Kasumi-1 (cell line): ENCODE measurements at regions not wholly inside any gene's neighbourhood (a gene's known extent, or its start where the extent isn't known, plus 50 kb on each side); places are given as distances from the start of the nearest gene placed in this dataset.
"Not testable (repeated sequence)": the region's sequence is repeated elsewhere in the genome, so short reads cannot be mapped to it uniquely, and the experiment has no call there.

Experiments used
- DNase-seq, 2 experiments: peaks; one replicate each; lab custom pipeline; 2025; lab: John Stamatoyannopoulos, UW

GRCh38 chr11:101741479-101742175 is 157.8 kb upstream of the TRPC6 start:
- DNase-seq = no peak

GRCh38 chr11:101741061-101741460 is 157.3 kb upstream of the TRPC6 start:
- DNase-seq = no peak

DNA sequence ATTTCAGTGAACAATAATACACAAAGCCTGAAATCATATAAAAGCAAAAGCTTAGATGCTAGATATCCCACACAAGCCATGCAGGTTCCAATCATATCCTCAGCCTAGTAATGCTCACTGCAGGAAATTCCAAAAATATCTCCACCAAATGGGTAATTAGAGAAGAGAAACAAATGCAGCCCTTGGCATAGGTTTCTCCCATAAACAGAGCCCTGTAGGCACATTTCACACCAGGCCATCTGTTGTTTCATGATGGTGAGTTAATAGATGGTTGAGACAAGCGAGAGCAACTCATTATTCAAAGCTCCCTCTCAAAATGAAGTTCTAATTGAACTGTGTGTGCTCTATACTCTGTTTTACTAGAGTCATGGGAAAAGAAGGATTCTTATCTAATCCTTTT is 154.6 kb upstream of the TRPC6 start:
- no peak for DNase-seq

DNA sequence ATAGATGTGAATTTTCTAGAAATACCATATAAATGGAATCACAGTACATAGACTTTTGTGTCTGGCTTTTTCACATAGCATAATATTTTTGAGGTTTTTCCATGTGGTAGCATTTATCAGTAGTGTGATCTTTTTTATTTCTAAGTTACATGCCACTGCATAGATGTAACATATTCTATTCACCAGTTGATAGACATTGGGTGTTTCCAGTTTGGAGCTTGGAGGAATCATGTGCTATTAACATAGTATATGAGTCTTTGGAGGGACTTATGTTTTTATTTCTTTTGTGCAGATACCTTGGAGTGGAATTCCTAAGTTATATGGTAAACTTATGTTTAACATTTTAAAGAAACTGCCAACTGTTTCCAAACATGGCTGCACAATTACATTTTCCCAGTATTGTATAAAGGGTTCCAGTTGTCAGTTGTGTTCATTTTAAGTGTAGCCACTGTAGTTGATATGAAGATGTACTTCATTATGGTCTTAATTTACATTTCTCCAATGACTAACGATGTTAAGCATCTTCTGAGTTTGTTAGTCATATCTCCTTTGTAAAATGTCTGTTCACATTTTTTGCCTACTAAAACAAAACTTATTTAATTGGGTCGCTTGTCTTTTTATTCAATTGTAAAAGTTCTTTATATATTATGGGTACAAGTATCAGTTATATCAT is 145.7 kb upstream of the TRPC6 start:
- no peak for DNase-seq

DNA sequence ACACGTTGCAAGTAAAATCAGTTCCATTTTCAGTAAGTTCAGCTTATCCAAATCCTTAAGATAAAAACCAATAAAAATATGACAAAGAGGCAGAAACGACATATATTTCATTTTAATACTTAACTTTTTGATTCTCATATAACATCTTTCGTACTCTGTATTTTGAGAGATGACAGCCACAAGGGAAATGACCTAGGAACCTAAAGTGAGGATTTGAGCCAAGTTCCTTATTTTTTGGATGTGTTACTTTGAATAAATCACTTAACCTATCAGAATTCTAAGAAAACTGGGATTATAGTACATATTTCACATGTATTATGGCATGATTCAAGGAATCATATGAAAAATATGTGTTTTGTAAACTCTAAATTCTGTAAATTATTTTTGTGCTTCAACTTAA is 143.6 kb upstream of the TRPC6 start:
- DNase-seq = no peak

DNA sequence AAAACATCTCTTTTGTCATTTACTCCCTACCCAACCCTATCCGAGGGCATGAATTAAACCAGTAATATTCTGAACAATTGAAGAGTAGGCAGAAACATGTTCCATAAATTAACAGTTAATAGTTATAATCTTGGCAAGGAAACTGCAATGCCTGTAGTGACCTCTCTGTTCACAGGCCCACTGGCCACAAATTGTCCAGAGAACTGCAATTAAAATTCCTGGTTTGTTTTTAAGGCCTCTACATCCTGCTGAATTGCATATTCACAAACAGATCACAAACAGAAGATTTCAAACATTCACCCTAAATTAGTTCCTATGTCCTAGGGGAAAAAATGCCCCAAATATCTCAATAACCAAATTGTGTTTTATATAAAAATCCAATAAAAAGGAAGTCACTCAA is 143.2 kb upstream of the TRPC6 start:
- no peak for DNase-seq

DNA sequence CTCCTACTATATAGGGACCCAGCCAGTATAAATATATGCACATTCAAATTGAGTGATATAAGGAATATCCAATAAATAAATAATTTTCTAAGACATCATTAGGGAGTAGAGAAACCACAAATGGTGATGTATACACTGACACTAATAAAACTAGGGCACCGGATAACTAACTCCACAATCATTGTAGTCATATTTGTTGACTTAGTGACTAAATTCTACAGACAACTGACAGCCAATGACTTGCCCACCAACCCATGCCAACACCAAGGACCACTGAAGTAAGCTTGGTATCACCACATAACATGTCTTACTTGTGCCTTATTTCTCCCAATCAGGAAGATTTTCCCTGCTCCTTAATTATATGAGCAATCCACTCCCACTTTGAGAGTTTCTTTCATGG is 139.6 kb upstream of the TRPC6 start:
- DNase-seq = no peak

- no peak for DNase-seq
These were observed 137.5 kb upstream of the TRPC6 start for GRCh38 chr11:101721270-101721669.

GRCh38 chr11:101718402-101718801 is 134.6 kb upstream of the TRPC6 start:
- DNase-seq = no peak

DNA sequence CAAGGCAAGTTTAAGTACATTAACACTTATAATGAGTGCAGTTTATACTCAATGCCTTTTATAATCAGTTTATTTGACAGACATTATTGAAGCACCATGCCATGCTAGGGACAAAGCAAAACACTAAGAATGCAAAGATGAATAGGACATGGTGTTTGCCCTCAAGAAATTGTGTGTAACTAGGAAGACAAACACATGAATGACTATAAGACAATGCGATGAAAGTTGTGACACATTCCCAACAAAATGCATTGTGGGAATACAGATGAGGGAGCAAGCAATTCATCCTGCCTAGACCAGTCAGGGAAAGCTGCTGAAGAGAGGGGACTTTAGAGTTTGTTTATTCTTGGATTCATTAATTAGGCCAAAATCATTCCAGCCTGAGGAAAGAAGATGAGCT is 133.8 kb upstream of the TRPC6 start:
- DNase-seq = no peak

DNA sequence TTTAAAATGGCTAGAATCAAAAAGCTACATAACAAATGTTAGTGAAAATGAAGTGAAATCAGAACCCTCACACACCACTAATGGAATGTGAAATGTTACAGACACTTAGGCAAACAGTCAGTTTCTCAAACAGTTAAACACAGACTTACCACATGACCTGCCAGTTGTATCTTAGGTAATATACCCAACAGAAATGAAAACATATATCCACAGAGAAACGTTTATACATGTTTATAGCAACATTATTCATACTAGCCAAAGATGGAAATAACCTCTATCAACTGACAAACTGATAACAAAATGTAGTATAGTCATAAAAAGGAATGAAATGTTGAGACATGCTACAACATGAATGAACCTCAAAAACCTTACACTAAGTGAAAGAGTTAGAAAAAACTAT is 131.5 kb upstream of the TRPC6 start:
- DNase-seq = no peak

DNA sequence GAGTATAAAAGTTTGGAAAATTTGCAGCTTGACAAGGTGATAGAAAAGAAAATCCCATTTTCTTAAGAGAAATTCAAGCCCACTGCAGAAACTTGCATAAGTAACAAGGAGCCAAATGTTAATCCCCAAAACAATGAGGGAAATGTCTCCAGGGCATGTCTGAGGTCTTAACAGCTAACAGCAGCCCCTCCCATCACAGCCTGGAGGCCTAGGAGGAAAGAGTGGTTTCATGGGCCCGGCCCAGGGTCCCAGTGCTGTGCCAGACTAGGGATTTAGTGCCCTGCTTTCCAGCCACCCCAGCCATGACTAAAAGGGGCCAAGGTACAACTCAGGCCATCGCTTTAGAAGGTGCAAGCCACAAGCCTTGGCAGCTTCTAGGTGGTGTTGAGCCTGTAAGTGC is 123.7 kb upstream of the TRPC6 start:
- no peak for DNase-seq

DNA sequence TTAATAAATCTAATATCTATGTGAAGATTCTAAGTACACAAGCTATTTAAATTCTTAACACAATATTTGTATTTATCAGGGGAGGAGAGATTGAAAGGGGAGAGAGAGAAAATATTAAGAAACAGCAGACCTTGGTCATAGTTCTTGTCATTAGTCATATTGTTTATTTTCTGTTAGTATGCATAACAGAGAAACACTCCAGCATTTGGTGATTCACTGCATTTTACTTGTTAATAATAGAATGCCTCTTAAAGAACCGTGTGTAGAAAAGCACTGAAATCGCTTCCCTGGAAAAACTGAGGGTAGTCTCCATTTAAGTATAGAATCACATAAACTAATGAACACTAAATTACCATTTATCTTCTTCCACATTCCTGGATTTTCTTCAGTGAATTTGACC is 122.7 kb upstream of the TRPC6 start:
- DNase-seq = no peak

- DNase-seq = no peak
These were observed 122.2 kb upstream of the TRPC6 start for GRCh38 chr11:101705972-101706371.

- DNase-seq = not testable (repeated sequence)
These were observed 111.1 kb upstream of the TRPC6 start for GRCh38 chr11:101694869-101695268.

GRCh38 chr11:101692980-101693379 is 109.2 kb upstream of the TRPC6 start:
- DNase-seq = no peak

DNA sequence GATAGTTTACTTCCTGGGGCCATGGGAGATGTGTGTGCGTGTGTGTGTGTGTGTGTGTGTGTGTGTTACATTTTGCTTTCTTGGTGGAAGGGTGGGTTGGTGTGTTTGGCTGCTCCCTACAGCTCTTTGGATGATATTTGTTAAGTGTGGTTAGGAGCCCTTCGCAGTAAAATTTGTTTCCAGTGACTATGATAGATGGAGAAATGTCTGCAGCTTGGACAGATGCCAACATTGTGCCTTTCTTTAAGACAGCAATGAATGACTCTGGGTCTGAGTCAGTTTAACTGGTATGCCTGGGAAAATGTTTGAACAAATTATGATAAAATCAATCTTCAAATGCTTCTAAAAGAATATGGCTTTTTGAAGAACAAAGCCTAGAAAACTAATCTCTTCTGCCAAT is 102.7 kb upstream of the TRPC6 start:
- DNase-seq = no peak

GRCh38 chr11:101668236-101668635 is 84.4 kb upstream of the TRPC6 start:
- no peak for DNase-seq

DNA sequence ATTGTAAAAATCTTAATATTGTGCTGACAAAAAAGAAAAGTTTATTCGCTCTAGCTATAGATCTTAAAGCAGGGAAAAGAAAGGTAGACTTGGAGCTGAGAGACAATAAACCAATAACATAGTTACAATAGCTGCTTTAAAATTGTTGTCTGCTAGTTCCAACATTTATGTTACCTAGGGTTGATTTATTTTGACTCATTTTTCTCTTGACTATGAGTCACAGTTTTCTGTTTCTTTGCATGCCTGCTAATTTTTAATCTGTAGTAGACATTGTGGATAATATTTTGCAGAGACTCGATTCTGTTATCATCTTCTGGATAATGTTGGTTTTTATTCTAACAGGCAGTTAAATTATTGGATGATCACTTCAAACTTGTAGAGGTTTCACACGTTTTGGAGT is 83.1 kb upstream of the TRPC6 start:
- DNase-seq = no peak

DNA sequence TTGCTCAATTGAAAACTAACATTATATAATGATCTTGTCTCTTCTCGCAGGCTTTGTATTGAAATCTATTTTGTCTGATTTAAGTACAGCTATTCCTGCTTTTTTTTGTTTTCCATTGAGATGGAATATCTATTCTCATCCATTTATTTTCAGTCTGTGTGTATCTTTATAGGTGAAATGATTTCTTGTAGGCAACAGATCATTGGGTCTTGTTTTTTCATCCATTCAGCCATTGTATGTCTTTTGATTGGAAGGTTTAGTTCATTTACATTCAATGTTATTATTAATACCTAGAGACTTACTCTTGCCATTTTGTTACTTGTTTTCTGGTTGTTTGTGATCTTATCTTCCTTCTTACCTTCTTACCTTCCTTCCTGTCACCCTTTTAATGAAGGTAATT is 77.8 kb upstream of the TRPC6 start:
- no peak for DNase-seq
